ENCODE measurements at regions not wholly inside any gene's neighbourhood (a gene's known extent, or its start where the extent isn't known, plus 50 kb on each side); places are given as distances from the start of the nearest gene placed in this dataset.

GRCh38 chr7:22551768-22552513, 52.0 kb upstream of the STEAP1B start:
- no peak for TF ChIP-seq CTCF (IDR thresholded peaks at IDR 0.05)
- no peak for TF ChIP-seq POLR2A (IDR thresholded peaks at IDR 0.05)
